HG02981 (cell line): ENCODE measurements at regions not wholly inside any gene's neighbourhood (a gene's known extent, or its start where the extent isn't known, plus 50 kb on each side); places are given as distances from the start of the nearest gene placed in this dataset.

Experiments used
- ATAC-seq: cut with Tn5 transposase; IDR thresholded peaks from one replicate; pipeline ENCODE4 v1.9.1; 2021; ENCODE audit warnings: mild to moderate bottlenecking, moderate library complexity; ENCODE audit not compliant: unreplicated experiment

DNA sequence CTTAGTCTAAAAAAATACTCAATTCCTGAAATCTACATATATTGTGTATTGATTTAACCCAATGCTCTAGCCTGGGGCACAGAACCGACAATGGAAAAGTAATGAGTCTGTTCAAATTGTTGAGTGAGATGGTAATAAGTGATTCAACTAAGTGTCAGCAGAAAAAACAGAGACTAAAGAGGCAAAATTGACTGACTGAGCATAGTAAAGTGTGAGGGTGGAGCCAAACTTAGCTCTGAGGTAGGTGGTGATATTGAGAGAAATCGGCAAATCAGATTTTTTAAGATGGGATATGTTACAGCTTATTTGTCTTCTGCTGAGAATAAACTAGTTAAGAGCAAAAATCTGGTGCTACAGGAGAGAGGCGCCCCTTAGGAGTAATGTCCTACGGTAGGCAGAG is 764.0 kb upstream of the LRRN3 start:
- no peak for ATAC-seq

- no peak for ATAC-seq
These were observed 754.5 kb upstream of the LRRN3 start for GRCh38 chr7:110336423-110336822.

DNA sequence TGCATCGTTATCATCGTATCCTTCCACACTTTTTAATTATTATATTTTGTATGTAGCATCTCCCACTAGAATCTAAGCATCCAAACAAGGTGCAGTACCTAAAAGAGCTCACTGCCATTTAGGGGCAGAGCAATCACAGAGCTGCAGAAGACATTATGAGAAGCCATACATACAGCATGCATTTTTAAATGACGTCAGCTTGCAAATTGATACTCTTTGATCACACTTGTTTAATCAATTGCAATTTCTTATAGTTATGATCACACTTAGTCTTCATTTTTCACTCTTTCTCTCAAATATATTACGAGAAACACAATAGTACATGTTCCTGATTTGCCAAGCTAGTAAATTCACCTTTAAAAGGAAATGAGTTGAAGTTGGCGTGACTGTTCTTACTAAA is 753.3 kb upstream of the LRRN3 start:
- no peak for ATAC-seq

DNA sequence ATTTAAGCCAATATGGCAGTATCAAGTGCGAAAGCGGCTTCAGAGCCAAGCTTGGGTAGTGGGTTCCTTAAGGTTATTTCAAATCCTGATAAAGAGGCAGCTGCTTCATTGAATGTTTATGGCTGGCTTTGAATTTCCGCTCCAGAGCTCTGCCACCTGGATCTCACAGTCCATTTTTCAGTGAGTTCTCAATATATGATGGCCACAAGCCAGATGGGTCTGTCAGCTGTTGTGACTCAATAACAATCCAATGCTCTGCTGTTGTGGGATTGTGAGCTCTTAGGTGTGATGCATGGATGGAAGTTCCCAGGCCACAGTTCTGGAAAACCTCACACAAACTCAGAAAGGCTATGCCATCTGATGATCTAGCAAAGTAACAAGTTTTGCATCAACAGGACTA is 743.8 kb upstream of the LRRN3 start:
- no peak for ATAC-seq

DNA sequence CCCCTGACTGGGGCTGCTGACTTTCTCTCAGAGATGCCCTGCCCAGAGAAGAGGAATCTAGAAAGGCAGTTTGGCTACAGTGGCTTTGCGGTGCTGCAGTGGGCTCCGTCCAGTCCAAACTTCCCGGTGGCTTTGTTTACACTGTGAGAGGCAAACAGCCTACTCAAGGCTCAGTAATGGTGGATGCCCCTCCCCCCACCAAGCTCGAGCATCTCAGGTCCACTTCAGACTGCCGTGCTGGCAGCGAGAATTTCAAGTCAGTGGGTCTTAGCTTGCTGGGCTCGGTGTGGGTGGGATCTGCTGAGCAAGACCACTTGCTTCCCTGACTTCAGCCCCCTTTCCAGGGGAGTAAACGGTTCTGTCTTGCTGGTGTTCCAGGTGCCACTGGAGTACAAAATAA is 734.5 kb upstream of the LRRN3 start:
- ATAC-seq: no peak

- no peak for ATAC-seq
These were observed 732.9 kb upstream of the LRRN3 start for GRCh38 chr7:110358028-110358427.

GRCh38 chr7:110371709-110372108 is 719.2 kb upstream of the LRRN3 start:
- ATAC-seq: no peak

- no peak for ATAC-seq
These were observed 718.2 kb upstream of the LRRN3 start for GRCh38 chr7:110372685-110373084.

DNA sequence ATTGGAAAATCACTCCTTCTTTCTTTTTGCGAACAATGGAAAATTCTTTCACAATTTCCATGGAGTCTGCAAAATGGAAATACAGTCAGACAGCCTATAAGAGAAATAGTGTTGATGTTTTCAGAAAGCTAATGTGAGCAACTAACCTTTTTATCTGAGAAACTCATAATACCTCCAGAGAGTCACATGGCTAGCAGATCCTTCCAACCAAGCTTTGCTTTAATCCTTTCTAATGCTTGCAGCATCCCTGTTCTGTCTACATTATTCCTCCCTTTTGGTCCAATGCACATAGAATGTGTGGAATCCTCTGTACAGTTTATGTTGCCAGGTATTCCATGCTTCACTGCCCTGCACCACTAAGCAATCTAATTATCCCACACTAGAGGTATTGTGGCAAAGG is 717.5 kb upstream of the LRRN3 start:
- ATAC-seq: no peak

DNA sequence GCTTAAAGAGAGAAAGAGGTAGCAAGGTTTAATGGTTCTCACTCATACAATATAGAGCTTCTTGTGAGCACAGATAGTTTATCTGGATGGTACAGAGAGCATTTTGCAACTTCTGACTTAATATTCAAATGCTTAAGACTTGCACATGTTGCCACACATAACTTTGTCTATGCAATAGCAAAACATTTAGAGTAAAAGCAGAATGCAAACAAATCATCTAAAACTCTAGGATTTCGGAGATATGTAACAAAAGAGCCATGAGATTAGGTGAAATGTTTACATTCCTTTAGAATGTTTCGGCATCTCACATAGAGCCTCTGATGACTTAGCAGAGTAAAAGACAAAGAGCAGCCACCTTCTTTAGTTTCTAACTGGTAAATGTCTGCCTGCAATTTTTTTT is 717.1 kb upstream of the LRRN3 start:
- ATAC-seq: no peak

DNA sequence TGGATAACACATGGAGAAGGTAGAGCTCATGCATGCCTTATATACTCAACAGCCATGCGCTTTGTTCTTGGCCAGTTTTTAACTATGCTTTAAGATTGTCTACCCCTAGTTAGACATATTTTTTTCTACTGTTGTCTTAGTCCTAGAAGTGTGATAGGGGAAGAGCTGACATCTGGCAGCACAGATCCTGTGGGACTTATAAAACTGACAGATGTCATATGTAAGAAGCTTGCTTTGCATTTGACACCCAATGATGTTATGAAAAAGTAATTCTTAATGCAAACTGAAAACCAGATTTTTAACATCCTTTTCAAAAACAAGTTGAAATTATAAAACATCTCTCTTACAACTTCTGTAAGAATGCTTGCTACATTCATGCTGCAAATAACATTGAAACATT is 715.9 kb upstream of the LRRN3 start:
- no peak for ATAC-seq

- ATAC-seq: no peak
These were observed 708.2 kb upstream of the LRRN3 start for GRCh38 chr7:110382736-110383135.

- ATAC-seq: no peak
These were observed 704.9 kb upstream of the LRRN3 start for GRCh38 chr7:110386006-110386405.

DNA sequence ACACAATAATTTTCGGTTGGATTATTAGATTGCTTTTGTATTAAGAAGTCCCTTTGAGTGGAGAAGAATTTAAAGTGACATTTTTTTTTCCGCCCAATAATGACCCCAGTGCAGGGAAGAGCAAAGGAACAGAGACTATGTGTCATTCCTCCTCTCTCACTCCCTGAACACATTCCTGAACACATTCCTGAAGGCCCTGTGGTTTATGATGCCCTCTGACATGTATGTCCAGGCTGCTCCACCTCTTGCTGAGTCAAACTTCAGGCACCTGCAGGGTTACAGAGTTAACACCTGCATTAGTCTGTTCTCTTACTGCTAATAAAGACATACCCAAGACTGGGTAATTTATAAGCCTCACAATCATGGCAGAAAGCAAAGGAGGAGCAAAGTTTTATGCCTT is 704.0 kb upstream of the LRRN3 start:
- no peak for ATAC-seq

DNA sequence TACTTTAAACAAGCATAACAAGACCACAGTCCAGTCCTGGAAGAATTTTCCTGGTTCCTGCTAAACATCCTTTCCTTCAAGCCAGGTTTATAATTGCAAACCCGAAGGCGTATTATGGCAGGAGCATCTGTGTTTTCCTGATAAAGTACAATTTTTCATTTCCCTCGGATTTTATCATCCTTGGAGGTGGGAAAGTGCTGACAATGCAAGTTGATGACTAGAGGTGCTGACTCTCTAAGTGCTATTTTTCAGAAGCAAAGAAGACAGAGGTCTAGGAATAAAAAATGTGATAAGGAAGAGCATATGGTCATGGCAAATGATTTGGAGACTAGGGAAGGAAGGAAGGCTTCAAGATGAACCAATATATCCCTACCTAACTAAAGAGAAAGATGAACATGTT is 703.2 kb upstream of the LRRN3 start:
- ATAC-seq: no peak

DNA sequence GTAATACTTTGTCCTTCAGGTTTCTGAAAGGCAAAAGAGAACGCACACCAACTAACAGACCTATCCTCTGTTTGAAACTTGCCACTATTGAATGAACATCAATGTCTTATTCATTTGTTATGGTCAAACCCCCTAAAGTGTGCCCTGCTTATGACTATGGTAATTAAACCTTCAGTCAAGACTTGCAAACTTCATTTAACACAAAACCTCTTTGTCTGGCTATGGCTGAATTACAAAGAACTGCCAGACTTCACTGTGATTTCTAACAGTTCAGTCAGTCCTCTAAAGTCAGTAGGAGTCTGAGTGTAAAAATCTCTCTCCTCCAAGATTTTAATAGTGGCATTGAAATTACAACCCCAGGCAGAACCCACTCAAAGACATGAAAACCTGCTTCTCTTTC is 702.5 kb upstream of the LRRN3 start:
- no peak for ATAC-seq

GRCh38 chr7:110396021-110396420 is 694.9 kb upstream of the LRRN3 start:
- no peak for ATAC-seq

- no peak for ATAC-seq
These were observed 692.8 kb upstream of the LRRN3 start for GRCh38 chr7:110397927-110398660.

GRCh38 chr7:110399421-110399820 is 691.5 kb upstream of the LRRN3 start:
- ATAC-seq: no peak

DNA sequence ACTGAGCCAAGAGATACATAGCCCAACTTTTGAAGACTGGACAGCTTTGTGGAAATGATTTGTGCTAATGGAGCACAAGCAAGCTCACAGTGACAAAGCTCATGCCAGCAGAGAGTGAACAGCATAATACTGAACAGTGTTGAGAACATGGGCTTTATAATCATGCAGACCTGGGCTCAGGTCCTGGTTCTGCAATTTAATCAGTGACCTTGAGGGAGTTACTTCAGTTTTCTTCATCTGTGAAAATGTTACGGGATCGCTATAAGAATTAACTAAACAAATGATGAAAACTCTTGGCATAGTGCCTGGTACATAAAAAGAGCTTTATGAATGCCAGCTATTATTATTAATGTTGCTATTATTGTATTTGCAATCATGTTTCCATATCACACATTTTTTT is 690.5 kb upstream of the LRRN3 start:
- no peak for ATAC-seq

GRCh38 chr7:110407242-110407641 is 683.7 kb upstream of the LRRN3 start:
- no peak for ATAC-seq

DNA sequence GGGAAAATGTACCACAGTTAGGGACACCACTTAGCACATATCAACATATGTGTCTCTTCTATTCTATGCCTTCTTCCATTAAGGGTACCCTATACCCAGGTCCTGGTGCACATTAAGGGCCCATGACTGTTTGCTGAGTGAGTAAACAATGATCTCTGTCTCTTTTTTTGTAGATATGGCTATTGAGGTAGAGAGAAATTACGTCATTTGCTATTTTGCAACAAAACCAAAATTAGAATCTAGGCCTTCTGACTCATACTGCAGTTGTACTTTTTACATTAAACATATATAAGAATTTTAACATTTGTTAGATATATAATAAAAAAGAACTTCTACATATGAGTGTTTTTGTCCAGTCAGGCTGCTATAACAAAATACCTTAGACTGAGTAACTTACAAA is 683.2 kb upstream of the LRRN3 start:
- ATAC-seq: no peak

- no peak for ATAC-seq
These were observed 678.3 kb upstream of the LRRN3 start for GRCh38 chr7:110412614-110413013.
